Mucosa of descending colon (tissue), 3 donors: ENCODE measurements at regions not wholly inside any gene's neighbourhood (a gene's known extent, or its start where the extent isn't known, plus 50 kb on each side); places are given as distances from the start of the nearest gene placed in this dataset.

Experiments
- ATAC-seq: fragments of 200-7000 bp; cut with Tn5 transposase; one replicate; pipeline ENCODE4 v1.9.1; 2020; ENCODE audit warnings: mild to moderate bottlenecking, moderate library complexity
- DNase-seq, 3 donors: peaks; one replicate each; pipeline ENCODE4 v3.0.0-alpha.2; 2020
- H3K36me3 ChIP-seq: fragments of 200-600 bp; one replicate; pipeline ENCODE4 v1.8.0; 2021; ENCODE audit warnings: low read depth, mild to moderate bottlenecking
- H3K4me1 ChIP-seq: fragments of 200-600 bp; one replicate; pipeline ENCODE4 v1.8.0; 2021; ENCODE audit warnings: low read depth, mild to moderate bottlenecking
- H3K4me3 ChIP-seq: fragments of 200-600 bp; one replicate; pipeline ENCODE4 v1.8.0; 2021; ENCODE audit warnings: mild to moderate bottlenecking
- H3K9me3 ChIP-seq: fragments of 200-600 bp; one replicate; pipeline ENCODE4 v1.8.0; 2021; ENCODE audit warnings: mild to moderate bottlenecking
- CTCF ChIP-seq: fragments of 200-600 bp; IDR thresholded peaks from one replicate; pipeline ENCODE4 v1.8.0; 2022; ENCODE audit warnings: antibody characterized with exemption, mild to moderate bottlenecking
- intact Hi-C, 2 donors: fragments of 100-400 bp; cut with DNase I in 1 of 2; cut with micrococcal nuclease in 1 of 2; formaldehyde crosslinking; loops; one replicate each; pipeline versions ENCODE4 v1.11.0 to v1.11.1; 2022; cut with DNase I, micrococcal nuclease
- donor health status: DM: no; HTN: no; CAD: no; lungs with moderate emphysema.
- donor health status: DM: no; HTN: no; CAD: no.
- donor health status: DM: no; HTN: yes; CAD: no.

- H3K4me3 ChIP-seq, result no peak overlapping the region
- DNase-seq, result no peak
- intact Hi-C loops, result no loop called here
Observed at GRCh38 chr15:77741106-77741505, 108.4 kb upstream of the LINGO1 start.

GRCh38 chr15:77739591-77740378 is 107.1 kb upstream of the LINGO1 start:
- intact Hi-C loops, result no loop called here
- ATAC-seq (no peak), DNase-seq (no peak)
- Histone ChIP-seq H3K36me3 (no peaks in the 10 kb centered on the region), H3K9me3 (no peaks in the 10 kb centered on the region), H3K4me3 (no peak overlapping the region), H3K4me1 (no peaks in the 10 kb centered on the region)
- no peak for TF ChIP-seq CTCF

More at GRCh38 chr15:77741106-77741505, 108.4 kb upstream of the LINGO1 start:
- ATAC-seq, result no peak
- no peak for TF ChIP-seq CTCF
- Histone ChIP-seq H3K36me3 (no peaks in the 10 kb centered on the region), H3K9me3 (no peaks in the 10 kb centered on the region), H3K4me1 (no peaks in the 10 kb centered on the region)

GRCh38 chr15:77738441-77739302 is 106.0 kb upstream of the LINGO1 start:
- Histone ChIP-seq H3K4me3 (no peak overlapping the region), H3K36me3 (no peaks in the 10 kb centered on the region), H3K4me1 (no peaks in the 10 kb centered on the region), H3K9me3 (no peaks in the 10 kb centered on the region)
- TF ChIP-seq CTCF, result no peak
- intact Hi-C loops, result no loop called here
- no peak for DNase-seq
- ATAC-seq, result no peak

GRCh38 chr15:77738038-77738370 is 105.3 kb upstream of the LINGO1 start:
- TF ChIP-seq CTCF, result no peak
- ATAC-seq (no peak), DNase-seq (no peak)
- intact Hi-C loops, result no loop called here
- Histone ChIP-seq H3K9me3 (no peaks in the 10 kb centered on the region), H3K4me1 (no peaks in the 10 kb centered on the region), H3K36me3 (no peaks in the 10 kb centered on the region), H3K4me3 (no peak overlapping the region)

GRCh38 chr15:77737238-77738037 is 104.7 kb upstream of the LINGO1 start:
- H3K36me3 ChIP-seq, result no peaks in the 10 kb centered on the region
- no peaks in the 10 kb centered on the region for H3K9me3 ChIP-seq
- H3K4me1 ChIP-seq, result no peaks in the 10 kb centered on the region
- H3K4me3 ChIP-seq, result no peak overlapping the region
- no peak for ATAC-seq
- no peak for TF ChIP-seq CTCF
- intact Hi-C loops, result no loop called here
- DNase-seq, result no peak
